Gastroesophageal sphincter (tissue), 3 donors: ENCODE measurements at regions not wholly inside any gene's neighbourhood (a gene's known extent, or its start where the extent isn't known, plus 50 kb on each side); places are given as distances from the start of the nearest gene placed in this dataset.

Source experiments
- CTCF ChIP-seq, 4 experiments: fragments of 200-600 bp in 2 of 4; fragments of 450-650 bp in 2 of 4; sonication (generic) in 1 of 4; IDR thresholded peaks; one replicate each; pipeline ENCODE4 v1.5.1; 2017 to 2019; ENCODE audit warnings: antibody characterized with exemption in 4 of 4, mild to moderate bottlenecking in 2 of 4, moderate library complexity in 2 of 4
- EP300 ChIP-seq: sonication (generic); formaldehyde crosslinking; IDR thresholded peaks from one replicate; pipeline ENCODE4 v1.6.1; 2017; ENCODE audit warnings: antibody characterized with exemption, mild to moderate bottlenecking
- POLR2A ChIP-seq, 2 donors: fragments of 450-650 bp; IDR thresholded peaks; one replicate each; pipeline ENCODE4 v1.6.1; 2017; ENCODE audit warnings: antibody characterized with exemption in 2 of 2, mild to moderate bottlenecking in 2 of 2, moderate library complexity in 1 of 2
- POLR2AphosphoS5 ChIP-seq: sonication (generic); formaldehyde crosslinking; IDR thresholded peaks from one replicate; pipeline ENCODE4 v1.6.1; 2017; ENCODE audit warnings: antibody characterized with exemption

- no peak for TF ChIP-seq CTCF (IDR thresholded peaks at IDR 0.05)
- no peak for TF ChIP-seq POLR2AphosphoS5
- TF ChIP-seq POLR2A (IDR thresholded peaks at IDR 0.05): no peak
- no peak for TF ChIP-seq EP300
These were observed 820.1 kb upstream of the SORCS1 start for GRCh38 chr10:107984581-107984980.
